ENCODE measurements at regions not wholly inside any gene's neighbourhood (a gene's known extent, or its start where the extent isn't known, plus 50 kb on each side); places are given as distances from the start of the nearest gene placed in this dataset.

DNA sequence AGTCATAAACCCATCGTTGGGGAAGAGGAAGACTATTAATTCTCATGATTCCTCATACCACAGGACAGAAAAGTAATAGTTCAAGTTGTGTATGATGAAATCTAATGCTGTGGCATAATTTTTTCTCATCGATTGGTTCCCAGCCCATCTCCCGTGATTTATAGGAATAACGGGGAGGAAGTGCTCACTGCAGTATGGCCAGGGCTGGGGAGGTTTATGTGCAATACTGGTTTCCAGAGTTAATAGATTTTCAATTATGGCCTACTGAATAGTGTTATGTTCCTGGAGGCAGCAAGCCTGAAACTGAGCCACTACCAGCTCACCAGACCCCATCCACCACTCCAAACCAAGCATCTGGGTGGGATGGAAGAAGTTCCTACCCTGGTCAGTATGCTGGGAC, 147.1 kb upstream of the NCAM1 start:
- Histone ChIP-seq H3K36me3 (no peaks in the 10 kb centered on the region), H3K9me3 (no peaks in the 10 kb centered on the region), H3K4me1 (no peaks in the 10 kb centered on the region), H3K27ac (no peak overlapping the region), H3K4me3 (no peak overlapping the region), H3K27me3 (no peaks in the 10 kb centered on the region), H3K9ac (ENCODE audit: low read depth in 2 of 2, low read length in 2 of 2) (no peak overlapping the region)
- intact Hi-C loops (cut with DNase I), result no loop called here
- TF ChIP-seq, protein P1, sequence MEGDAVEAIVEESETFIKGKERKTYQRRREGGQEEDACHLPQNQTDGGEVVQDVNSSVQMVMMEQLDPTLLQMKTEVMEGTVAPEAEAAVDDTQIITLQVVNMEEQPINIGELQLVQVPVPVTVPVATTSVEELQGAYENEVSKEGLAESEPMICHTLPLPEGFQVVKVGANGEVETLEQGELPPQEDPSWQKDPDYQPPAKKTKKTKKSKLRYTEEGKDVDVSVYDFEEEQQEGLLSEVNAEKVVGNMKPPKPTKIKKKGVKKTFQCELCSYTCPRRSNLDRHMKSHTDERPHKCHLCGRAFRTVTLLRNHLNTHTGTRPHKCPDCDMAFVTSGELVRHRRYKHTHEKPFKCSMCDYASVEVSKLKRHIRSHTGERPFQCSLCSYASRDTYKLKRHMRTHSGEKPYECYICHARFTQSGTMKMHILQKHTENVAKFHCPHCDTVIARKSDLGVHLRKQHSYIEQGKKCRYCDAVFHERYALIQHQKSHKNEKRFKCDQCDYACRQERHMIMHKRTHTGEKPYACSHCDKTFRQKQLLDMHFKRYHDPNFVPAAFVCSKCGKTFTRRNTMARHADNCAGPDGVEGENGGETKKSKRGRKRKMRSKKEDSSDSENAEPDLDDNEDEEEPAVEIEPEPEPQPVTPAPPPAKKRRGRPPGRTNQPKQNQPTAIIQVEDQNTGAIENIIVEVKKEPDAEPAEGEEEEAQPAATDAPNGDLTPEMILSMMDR (IDR thresholded peaks at IDR 0.05), result no peak
- no peak for DNase-seq

DNA sequence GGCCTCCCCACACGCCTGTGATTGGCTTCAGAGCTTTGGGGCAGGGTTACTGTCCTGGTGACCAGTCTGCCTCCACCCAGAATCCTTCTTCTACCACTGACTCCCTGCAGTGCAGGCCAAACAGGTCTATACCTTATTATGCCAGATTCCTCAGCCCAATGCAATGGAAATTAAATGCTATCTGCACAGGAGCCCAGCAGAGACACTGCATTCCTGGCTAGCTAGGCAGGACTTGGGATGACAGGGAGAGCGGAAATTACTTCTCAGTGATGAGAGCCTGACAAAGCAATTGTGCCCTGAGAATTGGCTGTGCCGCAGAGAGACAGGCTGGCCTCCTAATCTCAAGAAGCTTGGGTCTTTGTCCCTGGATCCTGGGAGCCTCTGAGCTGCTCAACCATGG, 143.8 kb upstream of the NCAM1 start:
- intact Hi-C loops (cut with DNase I), result no loop called here
- DNase-seq, result no peak
- TF ChIP-seq, protein P1 (IDR thresholded peaks at IDR 0.05), result no peak
- H3K9ac ChIP-seq (ENCODE audit: low read depth in 2 of 2, low read length in 2 of 2), result no peak overlapping the region
- no peaks in the 10 kb centered on the region for H3K36me3 ChIP-seq
- H3K9me3 ChIP-seq, result no peaks in the 10 kb centered on the region
- no peaks in the 10 kb centered on the region for H3K4me1 ChIP-seq
- no peak overlapping the region for H3K27ac ChIP-seq
- no peaks in the 10 kb centered on the region for H3K27me3 ChIP-seq
- no peak overlapping the region for H3K4me3 ChIP-seq

DNA sequence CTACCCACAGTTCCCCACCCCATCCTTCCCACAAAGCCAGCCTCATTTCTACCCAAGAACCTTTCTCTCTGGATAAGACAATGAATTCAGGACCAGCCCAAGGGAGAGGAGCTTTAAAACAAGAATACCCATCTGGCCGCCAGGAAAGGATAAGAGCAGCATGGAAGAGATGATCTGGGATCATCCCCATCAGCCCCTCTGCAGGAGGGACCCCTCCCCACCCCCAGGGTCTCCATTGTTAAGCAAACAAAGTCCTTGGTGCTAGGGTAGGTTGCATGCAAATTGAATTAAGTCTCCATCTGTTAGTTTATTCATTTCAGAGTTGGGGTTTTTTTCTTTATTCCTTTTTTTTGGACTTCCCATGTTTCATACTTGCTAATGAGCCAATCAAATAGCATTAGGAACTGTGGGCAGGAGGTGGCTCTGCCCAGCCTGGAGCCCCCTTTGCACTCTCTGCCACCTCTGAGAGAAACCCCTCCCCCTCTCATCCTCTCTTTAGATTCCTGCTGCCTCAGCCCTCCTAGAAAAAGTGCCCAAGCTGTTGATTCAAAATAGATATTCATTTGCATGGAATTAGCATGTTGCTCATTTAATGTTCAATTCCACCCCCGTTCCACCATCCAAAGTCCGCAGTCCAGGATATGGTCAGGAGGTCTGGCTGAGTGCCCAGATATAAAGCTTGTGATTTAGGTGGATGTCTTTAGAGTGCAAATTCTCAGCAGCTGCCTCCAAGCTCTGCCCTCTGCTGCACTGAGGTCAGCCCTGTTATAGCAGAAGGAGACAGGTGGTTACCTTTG, 138.5 kb upstream of the NCAM1 start:
- DNase-seq, result no peak
- TF ChIP-seq, protein P1 (IDR thresholded peaks at IDR 0.05), result no peak
- H3K27ac ChIP-seq, result no peak overlapping the region
- intact Hi-C loops (cut with DNase I), result no loop called here
- H3K4me1 ChIP-seq, result no peaks in the 10 kb centered on the region
- no peaks in the 10 kb centered on the region for H3K36me3 ChIP-seq
- H3K9me3 ChIP-seq, result no peaks in the 10 kb centered on the region
- no peak overlapping the region for H3K9ac ChIP-seq (ENCODE audit: low read depth in 2 of 2, low read length in 2 of 2)
- H3K27me3 ChIP-seq, result no peaks in the 10 kb centered on the region
- no peak overlapping the region for H3K4me3 ChIP-seq

DNA sequence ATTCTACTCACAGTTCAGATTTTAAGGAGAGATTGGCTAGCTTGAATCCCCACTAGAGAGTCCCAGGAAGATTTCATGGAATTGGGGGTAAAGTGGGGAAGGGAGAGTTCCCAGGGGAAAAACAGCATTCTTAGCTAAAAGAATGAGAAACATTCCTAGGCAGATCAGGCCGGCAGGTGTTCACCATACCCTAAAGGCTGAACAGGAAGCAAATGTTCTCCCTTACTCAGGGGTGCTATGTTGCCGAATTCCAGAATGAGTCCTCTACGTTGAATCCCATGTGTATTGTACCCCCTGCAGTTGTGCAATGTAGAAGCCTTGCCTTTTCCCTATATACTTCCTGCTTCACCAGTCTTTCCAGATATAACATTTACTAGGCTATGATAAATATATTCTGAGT, 135.2 kb upstream of the NCAM1 start:
- H3K27me3 ChIP-seq, result no peaks in the 10 kb centered on the region
- no peak overlapping the region for H3K4me3 ChIP-seq
- H3K4me1 ChIP-seq, result no peaks in the 10 kb centered on the region
- H3K9ac ChIP-seq (ENCODE audit: low read depth in 2 of 2, low read length in 2 of 2), result no peak overlapping the region
- intact Hi-C loops (cut with DNase I), result no loop called here
- H3K27ac ChIP-seq, result no peak overlapping the region
- TF ChIP-seq, protein P1 (IDR thresholded peaks at IDR 0.05), result no peak
- H3K9me3 ChIP-seq, result no peaks in the 10 kb centered on the region
- DNase-seq, result no peak
- H3K36me3 ChIP-seq, result no peaks in the 10 kb centered on the region

DNA sequence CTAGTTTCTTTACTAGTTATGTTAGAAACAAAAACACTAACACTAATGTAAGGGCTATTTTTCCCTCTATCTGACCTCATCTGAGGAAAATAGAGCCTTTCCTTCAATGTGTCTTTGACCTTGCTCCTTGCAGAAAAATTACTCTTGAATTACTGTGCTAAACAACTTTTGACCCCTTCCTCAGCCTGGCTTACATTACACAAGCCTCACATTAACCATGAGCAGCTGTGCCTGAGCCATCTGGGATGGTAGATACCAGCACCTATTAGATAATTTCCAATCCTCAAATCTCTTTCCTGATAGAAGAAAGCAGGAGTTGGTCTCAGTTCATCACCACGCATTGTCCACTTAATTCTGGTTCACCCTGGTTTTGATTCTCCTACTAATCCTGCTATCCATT, 134.4 kb upstream of the NCAM1 start:
- no peak overlapping the region for H3K27ac ChIP-seq
- no peak for DNase-seq
- H3K36me3 ChIP-seq, result no peaks in the 10 kb centered on the region
- H3K27me3 ChIP-seq, result no peaks in the 10 kb centered on the region
- intact Hi-C loops (cut with DNase I), result no loop called here
- no peaks in the 10 kb centered on the region for H3K4me1 ChIP-seq
- no peak overlapping the region for H3K9ac ChIP-seq (ENCODE audit: low read depth in 2 of 2, low read length in 2 of 2)
- no peak overlapping the region for H3K4me3 ChIP-seq
- no peaks in the 10 kb centered on the region for H3K9me3 ChIP-seq
- TF ChIP-seq, protein P1 (IDR thresholded peaks at IDR 0.05), result no peak

Measured in colonic mucosa (tissue), 4 donors.